Fibroblast of lung (primary cell): ENCODE measurements at regions not wholly inside any gene's neighbourhood (a gene's known extent, or its start where the extent isn't known, plus 50 kb on each side); places are given as distances from the start of the nearest gene placed in this dataset.

ENCODE experiments used
- DNase-seq, 2 donors: peaks; one replicate each; pipeline versions ENCODE4 v3.0.0 to v3.0.0-alpha.2; 2010; ENCODE audit warnings: low read depth in 2 of 2
- H2AFZ ChIP-seq: 2 replicates; pipeline ENCODE4 v1.5.1; 2012; ENCODE audit warnings: low read length, control low read depth, inconsistent platforms
- H3K27ac ChIP-seq: 2 replicates; pipeline ENCODE4 v1.5.1; 2011; ENCODE audit warnings: low read length, control low read depth; ENCODE audit not compliant: insufficient read depth
- H3K27me3 ChIP-seq: 2 replicates; pipeline ENCODE4 v1.5.1; 2011; ENCODE audit warnings: mild to moderate bottlenecking, low read length; ENCODE audit not compliant: control insufficient read depth, insufficient read depth
- H3K36me3 ChIP-seq: 2 replicates; pipeline ENCODE4 v1.5.1; 2011; ENCODE audit warnings: low read length; ENCODE audit not compliant: control insufficient read depth, insufficient read depth
- H3K4me1 ChIP-seq: 2 replicates; pipeline ENCODE4 v1.5.1; 2011; ENCODE audit warnings: low read length; ENCODE audit not compliant: control insufficient read depth, insufficient read depth; ENCODE audit errors: extremely low read depth
- H3K4me2 ChIP-seq: 2 replicates; pipeline ENCODE4 v1.5.1; 2011; ENCODE audit warnings: low read length, control low read depth; ENCODE audit not compliant: insufficient read depth; ENCODE audit errors: extremely low read depth
- H3K4me3 ChIP-seq, 4 experiments: fragments of 200-600 bp in 1 of 4; sonication (generic) in 1 of 4; replicated peaks in 1 of 4; 2 replicates each; pipeline ENCODE4 v1.5.1; 2011 to 2016; ENCODE audit warnings: low read length in 4 of 4, low read depth in 3 of 4, mild to moderate bottlenecking in 3 of 4, control low read depth in 2 of 4, inconsistent platforms in 1 of 4, mixed read lengths in 1 of 4; ENCODE audit not compliant: insufficient read depth in 1 of 4; ENCODE audit errors: control extremely low read depth in 1 of 4
- H3K79me2 ChIP-seq: 2 replicates; pipeline ENCODE4 v1.5.1; 2012; ENCODE audit warnings: mild to moderate bottlenecking, low read length, inconsistent platforms; ENCODE audit not compliant: control insufficient read depth, insufficient read depth
- H3K9ac ChIP-seq: 2 replicates; pipeline ENCODE4 v1.5.1; 2011; ENCODE audit warnings: mild to moderate bottlenecking, low read length, control low read depth; ENCODE audit not compliant: insufficient read depth
- H3K9me3 ChIP-seq: 2 replicates; pipeline ENCODE4 v1.5.1; 2012; ENCODE audit warnings: low read depth, low read length; ENCODE audit not compliant: control insufficient read depth, insufficient read depth
- H4K20me1 ChIP-seq: 2 replicates; pipeline ENCODE4 v1.5.1; 2011; ENCODE audit warnings: low read length; ENCODE audit not compliant: control insufficient read depth, insufficient read depth; ENCODE audit errors: extremely low read depth
- CTCF ChIP-seq, 2 donors: IDR thresholded peaks in 1 of 2; conservative IDR thresholded peaks in 1 of 2; 1 replicate in 1 of 2; 2 replicates in 1 of 2; pipeline ENCODE4 v1.5.1; 2011 to 2012; ENCODE audit warnings: low read length in 2 of 2, control low read depth in 1 of 2, inconsistent platforms in 1 of 2, low read depth in 1 of 2, mild to moderate bottlenecking in 1 of 2
- EZH2 ChIP-seq: IDR thresholded peaks from 2 replicates; pipeline ENCODE4 v1.5.1; 2012; ENCODE audit warnings: low read length, control low read depth, mild to moderate bottlenecking; ENCODE audit errors: missing control alignments

- Histone ChIP-seq H3K4me1 (no peaks in the 10 kb centered on the region), H3K9ac (no peak overlapping the region), H3K4me2 (no peak overlapping the region), H2AFZ (no peak overlapping the region), H3K27ac (no peak overlapping the region), H3K9me3 (no peaks in the 10 kb centered on the region), H3K36me3 (no peaks in the 10 kb centered on the region), H3K79me2 (no peaks in the 10 kb centered on the region), H4K20me1 (no peaks in the 10 kb centered on the region), H3K27me3 (no peaks in the 10 kb centered on the region), H3K4me3 (no peak overlapping the region)
- DNase-seq: peak in 1 of 2 donors; percentile 22
- TF ChIP-seq CTCF (conservative IDR thresholded peaks at IDR 0.05 in 1 of 2, IDR thresholded peaks at IDR 0.05 in 1 of 2; ENCODE audit: low read depth in 1 of 2, low read length in 2 of 2) (no peak), EZH2 (no peak)
These were observed 142.2 kb downstream of the ABCA8 start for GRCh38 chr17:68812876-68813584.

GRCh38 chr17:68809148-68809547, 146.0 kb downstream of the ABCA8 start:
- Histone ChIP-seq H3K4me3 (no peak overlapping the region), H3K27ac (no peak overlapping the region), H3K79me2 (no peaks in the 10 kb centered on the region), H4K20me1 (no peaks in the 10 kb centered on the region), H2AFZ (no peak overlapping the region), H3K9me3 (no peaks in the 10 kb centered on the region), H3K27me3 (no peaks in the 10 kb centered on the region), H3K36me3 (no peaks in the 10 kb centered on the region), H3K9ac (no peak overlapping the region), H3K4me2 (no peak overlapping the region), H3K4me1 (no peaks in the 10 kb centered on the region)
- DNase-seq: no peak
- TF ChIP-seq EZH2 (no peak), CTCF (conservative IDR thresholded peaks at IDR 0.05 in 1 of 2, IDR thresholded peaks at IDR 0.05 in 1 of 2; ENCODE audit: low read depth in 1 of 2, low read length in 2 of 2) (no peak)

GRCh38 chr17:68807998-68808772, 147.0 kb downstream of the ABCA8 start:
- Histone ChIP-seq H2AFZ (no peak overlapping the region), H3K9me3 (no peaks in the 10 kb centered on the region), H3K36me3 (no peaks in the 10 kb centered on the region), H3K9ac (no peak overlapping the region), H3K27ac (no peak overlapping the region), H3K4me2 (no peak overlapping the region), H4K20me1 (no peaks in the 10 kb centered on the region), H3K4me1 (no peaks in the 10 kb centered on the region), H3K79me2 (no peaks in the 10 kb centered on the region), H3K4me3 (no peak overlapping the region), H3K27me3 (no peaks in the 10 kb centered on the region)
- DNase-seq: peak in 1 of 2 donors; percentile 38
- TF ChIP-seq CTCF (conservative IDR thresholded peaks at IDR 0.05 in 1 of 2, IDR thresholded peaks at IDR 0.05 in 1 of 2; ENCODE audit: low read depth in 1 of 2, low read length in 2 of 2) (no peak), EZH2 (no peak)
